ENCODE measurements at regions not wholly inside any gene's neighbourhood (a gene's known extent, or its start where the extent isn't known, plus 50 kb on each side); places are given as distances from the start of the nearest gene placed in this dataset.
A peak's percentile ranks its signal among the peaks of the same experiment; 100 is the strongest.

- intact Hi-C loops (cut with micrococcal nuclease): no loop called here
- ChIA-PET CTCF (interaction anchor here (0.9 to 4.2 kb wide), 8 partner anchors 13 to 216 kb away, joined by 4 to 20 read pairs (median 6); no protein-coding TSS in a partner anchor), POLR2A (interaction anchor here (1.1 kb wide), 1 partner anchor 56 kb away, joined by 4 read pairs; no protein-coding TSS in a partner anchor)
- peak overlapping the region; percentile 58 for H3K4me2 ChIP-seq (ENCODE audit: insufficient read depth, low read length)
- H3K27ac ChIP-seq (ENCODE audit: insufficient read depth, low read depth, low read length): peak overlapping the region; percentile 98
- H3K79me2 ChIP-seq (ENCODE audit: control insufficient read depth, insufficient read depth, low read length): no peaks in the 10 kb centered on the region
- H3K36me3 ChIP-seq (ENCODE audit: control insufficient read depth in 2 of 2, extremely low read depth in 1 of 2, insufficient read depth in 2 of 2, low read length in 2 of 2): no peaks in the 10 kb centered on the region
- no peaks in the 10 kb centered on the region for H4K20me1 ChIP-seq (replicated peaks; ENCODE audit: control insufficient read depth, extremely low read depth, insufficient read depth, low read length)
- H3K9ac ChIP-seq (replicated peaks; ENCODE audit: extremely low read depth, insufficient read depth, low read length): peak overlapping the region; percentile 33
- no peaks in the 10 kb centered on the region for H3K9me1 ChIP-seq (replicated peaks; ENCODE audit: control insufficient read depth, extremely low read depth, insufficient read depth, low read length)
- TF ChIP-seq POLR2A (IDR thresholded peaks at IDR 0.05; ENCODE audit: low read depth, low read length): no peak
- TF ChIP-seq FOS (IDR thresholded peaks at IDR 0.05; ENCODE audit: borderline replicate concordance, insufficient read depth, low read length): no peak
- TF ChIP-seq, protein P1, sequence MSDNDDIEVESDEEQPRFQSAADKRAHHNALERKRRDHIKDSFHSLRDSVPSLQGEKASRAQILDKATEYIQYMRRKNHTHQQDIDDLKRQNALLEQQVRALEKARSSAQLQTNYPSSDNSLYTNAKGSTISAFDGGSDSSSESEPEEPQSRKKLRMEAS (IDR thresholded peaks at IDR 0.05; ENCODE audit: insufficient read depth, insufficient read length): no peak
- TF ChIP-seq GATA2 (IDR thresholded peaks at IDR 0.05; ENCODE audit: insufficient read depth, insufficient read length, low read depth, low read length): no peak
- no peak for TF ChIP-seq JUN (IDR thresholded peaks at IDR 0.05; ENCODE audit: borderline replicate concordance, insufficient read depth, insufficient read length, low read depth)
- no peak for TF ChIP-seq EZH2 (IDR thresholded peaks at IDR 0.05; ENCODE audit: borderline replicate concordance, low read depth, low read length, severe bottlenecking)
- TF ChIP-seq MYC (IDR thresholded peaks at IDR 0.05; ENCODE audit: low read depth, low read length): no peak
- no peak for TF ChIP-seq POLR2AphosphoS5 (IDR thresholded peaks at IDR 0.05; ENCODE audit: insufficient read depth, low read depth, low read length)
- TF ChIP-seq, protein P2, sequence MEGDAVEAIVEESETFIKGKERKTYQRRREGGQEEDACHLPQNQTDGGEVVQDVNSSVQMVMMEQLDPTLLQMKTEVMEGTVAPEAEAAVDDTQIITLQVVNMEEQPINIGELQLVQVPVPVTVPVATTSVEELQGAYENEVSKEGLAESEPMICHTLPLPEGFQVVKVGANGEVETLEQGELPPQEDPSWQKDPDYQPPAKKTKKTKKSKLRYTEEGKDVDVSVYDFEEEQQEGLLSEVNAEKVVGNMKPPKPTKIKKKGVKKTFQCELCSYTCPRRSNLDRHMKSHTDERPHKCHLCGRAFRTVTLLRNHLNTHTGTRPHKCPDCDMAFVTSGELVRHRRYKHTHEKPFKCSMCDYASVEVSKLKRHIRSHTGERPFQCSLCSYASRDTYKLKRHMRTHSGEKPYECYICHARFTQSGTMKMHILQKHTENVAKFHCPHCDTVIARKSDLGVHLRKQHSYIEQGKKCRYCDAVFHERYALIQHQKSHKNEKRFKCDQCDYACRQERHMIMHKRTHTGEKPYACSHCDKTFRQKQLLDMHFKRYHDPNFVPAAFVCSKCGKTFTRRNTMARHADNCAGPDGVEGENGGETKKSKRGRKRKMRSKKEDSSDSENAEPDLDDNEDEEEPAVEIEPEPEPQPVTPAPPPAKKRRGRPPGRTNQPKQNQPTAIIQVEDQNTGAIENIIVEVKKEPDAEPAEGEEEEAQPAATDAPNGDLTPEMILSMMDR (IDR thresholded peaks at IDR 0.05; ENCODE audit: extremely low read depth in 1 of 2, insufficient read depth in 1 of 2, low read depth in 1 of 2, low read length in 2 of 2): no peak
- H3K27me3 ChIP-seq (ENCODE audit: control insufficient read depth in 2 of 2, insufficient read depth in 2 of 2, low read length in 2 of 2): no peaks in the 10 kb centered on the region
- H3K4me1 ChIP-seq (ENCODE audit: control insufficient read depth, extremely low read depth, insufficient read depth, low read length): peaks cover 51% of the 10 kb centered on the region
- H3K4me3 ChIP-seq (replicated peaks in 1 of 3; ENCODE audit: insufficient read depth in 1 of 3, low read depth in 1 of 3, low read length in 3 of 3): no peak overlapping the region
- no peaks in the 10 kb centered on the region for H3K9me3 ChIP-seq (replicated peaks; ENCODE audit: control insufficient read depth, insufficient read depth, low read length)
- dilution Hi-C loops (cut with MboI; ENCODE audit: extremely low pct_ligation_motif_present, low sequenced_read_pairs): no loop called here
- BruUV-seq (replicated peaks): no TSS peak
- FAIRE-seq: peak; percentile 84
- peak; percentile 92 for DNase-seq (ENCODE audit: low read depth, low spot score)
- H2AFZ ChIP-seq (ENCODE audit: low read depth, low read length): peak overlapping the region; percentile 36
These were observed 107.9 kb downstream of the JCAD start for GRCh38 chr10:29951441-29951931.

All from endothelial cell of umbilical vein (primary cell).